ENCODE measurements at regions not wholly inside any gene's neighbourhood (a gene's known extent, or its start where the extent isn't known, plus 50 kb on each side); places are given as distances from the start of the nearest gene placed in this dataset.

DNA sequence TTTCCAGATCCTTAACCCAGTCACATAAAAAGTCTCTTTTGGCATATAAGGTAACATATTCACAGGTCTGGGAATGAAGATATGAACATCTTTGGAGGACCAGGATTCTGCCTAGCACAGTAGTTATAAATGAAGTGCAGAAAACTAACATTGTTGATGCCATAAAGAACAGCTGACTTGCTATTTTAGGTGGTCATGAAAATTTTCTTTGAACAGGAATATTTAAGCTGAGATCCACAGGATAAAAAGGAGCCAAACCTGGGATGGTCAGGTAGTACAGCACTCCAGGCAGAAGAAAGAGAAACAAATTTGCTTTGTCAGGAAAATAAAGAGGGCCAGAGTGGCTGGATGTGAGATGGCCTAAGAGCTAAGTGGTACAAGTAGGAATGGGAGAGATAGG is 80.0 kb downstream of the CENPW start:
- no peaks in the 10 kb centered on the region for H3K36me3 ChIP-seq (ENCODE audit: control insufficient read depth, low read length)
- H3K9me3 ChIP-seq (ENCODE audit: control insufficient read depth, insufficient read depth, low read length) = no peaks in the 10 kb centered on the region
- no peak overlapping the region for H3K4me2 ChIP-seq (ENCODE audit: low read length)
- H3K4me1 ChIP-seq (ENCODE audit: control insufficient read depth, low read length) = no peaks in the 10 kb centered on the region
- TF ChIP-seq CTCF (IDR thresholded peaks at IDR 0.05; ENCODE audit: low read depth, low read length, poor library complexity, severe bottlenecking) = no peak
- no peak overlapping the region for H3K4me3 ChIP-seq (ENCODE audit: low read length)
- H3K27ac ChIP-seq (ENCODE audit: low read depth, low read length) = no peak overlapping the region
- no peaks in the 10 kb centered on the region for H4K20me1 ChIP-seq (ENCODE audit: control insufficient read depth, insufficient read depth, low read depth, low read length)
- H3K79me2 ChIP-seq (ENCODE audit: control insufficient read depth, low read length) = no peaks in the 10 kb centered on the region
- H3K27me3 ChIP-seq (ENCODE audit: control insufficient read depth, low read length) = no peaks in the 10 kb centered on the region; the same call in 1 of the 2 replicates
- no peaks in the 10 kb centered on the region for H3K9me2 ChIP-seq (replicated peaks; ENCODE audit: control insufficient read depth, low read length)
- H3F3A ChIP-seq (ENCODE audit: control insufficient read depth, insufficient read depth) = no peaks in the 10 kb centered on the region

GRCh38 chr6:126422912-126423311 is 83.0 kb downstream of the CENPW start:
- TF ChIP-seq EZH2phosphoT487 (IDR thresholded peaks at IDR 0.05; ENCODE audit: borderline replicate concordance, low read length) = no peak
- TF ChIP-seq CTCF (IDR thresholded peaks at IDR 0.05; ENCODE audit: low read depth, low read length, poor library complexity, severe bottlenecking) = no peak
- Histone ChIP-seq H3F3A (ENCODE audit: control insufficient read depth, insufficient read depth) (no peaks in the 10 kb centered on the region), H3K9me3 (ENCODE audit: control insufficient read depth, insufficient read depth, low read length) (no peaks in the 10 kb centered on the region), H3K27me3 (ENCODE audit: control insufficient read depth, low read length) (no peaks in the 10 kb centered on the region; the same call in 1 of the 2 replicates), H3K4me3 (ENCODE audit: low read length) (no peak overlapping the region), H3K4me1 (ENCODE audit: control insufficient read depth, low read length) (no peaks in the 10 kb centered on the region), H3K27ac (ENCODE audit: low read depth, low read length) (no peak overlapping the region), H3K36me3 (ENCODE audit: control insufficient read depth, low read length) (no peaks in the 10 kb centered on the region), H3K9me2 (replicated peaks; ENCODE audit: control insufficient read depth, low read length) (no peaks in the 10 kb centered on the region), H4K20me1 (ENCODE audit: control insufficient read depth, insufficient read depth, low read depth, low read length) (no peaks in the 10 kb centered on the region), H3K4me2 (ENCODE audit: low read length) (no peak overlapping the region), H3K79me2 (ENCODE audit: control insufficient read depth, low read length) (no peaks in the 10 kb centered on the region)

GRCh38 chr6:126427713-126428112 is 87.8 kb downstream of the CENPW start:
- no peaks in the 10 kb centered on the region; the same call in 1 of the 2 replicates for H3K27me3 ChIP-seq (ENCODE audit: control insufficient read depth, low read length)
- H4K20me1 ChIP-seq (ENCODE audit: control insufficient read depth, insufficient read depth, low read depth, low read length) = no peaks in the 10 kb centered on the region
- no peak overlapping the region for H3K4me2 ChIP-seq (ENCODE audit: low read length)
- no peak overlapping the region for H3K27ac ChIP-seq (ENCODE audit: low read depth, low read length)
- TF ChIP-seq CTCF (IDR thresholded peaks at IDR 0.05; ENCODE audit: low read depth, low read length, poor library complexity, severe bottlenecking) (no peak), EZH2phosphoT487 (IDR thresholded peaks at IDR 0.05; ENCODE audit: borderline replicate concordance, low read length) (no peak)
- no peaks in the 10 kb centered on the region for H3K9me3 ChIP-seq (ENCODE audit: control insufficient read depth, insufficient read depth, low read length)
- H3K4me1 ChIP-seq (ENCODE audit: control insufficient read depth, low read length) = no peaks in the 10 kb centered on the region
- H3K36me3 ChIP-seq (ENCODE audit: control insufficient read depth, low read length) = no peaks in the 10 kb centered on the region
- H3F3A ChIP-seq (ENCODE audit: control insufficient read depth, insufficient read depth) = no peaks in the 10 kb centered on the region
- H3K9me2 ChIP-seq (replicated peaks; ENCODE audit: control insufficient read depth, low read length) = no peaks in the 10 kb centered on the region
- no peak overlapping the region for H3K4me3 ChIP-seq (ENCODE audit: low read length)
- H3K79me2 ChIP-seq (ENCODE audit: control insufficient read depth, low read length) = no peaks in the 10 kb centered on the region

GRCh38 chr6:126429866-126430265 is 90.0 kb downstream of the CENPW start:
- Histone ChIP-seq H3K4me1 (ENCODE audit: control insufficient read depth, low read length) (no peaks in the 10 kb centered on the region), H3K4me2 (ENCODE audit: low read length) (no peak overlapping the region), H3K9me2 (replicated peaks; ENCODE audit: control insufficient read depth, low read length) (no peaks in the 10 kb centered on the region), H4K20me1 (ENCODE audit: control insufficient read depth, insufficient read depth, low read depth, low read length) (no peaks in the 10 kb centered on the region), H3K27me3 (ENCODE audit: control insufficient read depth, low read length) (no peaks in the 10 kb centered on the region), H3K27ac (ENCODE audit: low read depth, low read length) (no peak overlapping the region), H3F3A (ENCODE audit: control insufficient read depth, insufficient read depth) (no peaks in the 10 kb centered on the region), H3K36me3 (ENCODE audit: control insufficient read depth, low read length) (no peaks in the 10 kb centered on the region), H3K79me2 (ENCODE audit: control insufficient read depth, low read length) (no peaks in the 10 kb centered on the region), H3K4me3 (ENCODE audit: low read length) (no peak overlapping the region), H3K9me3 (ENCODE audit: control insufficient read depth, insufficient read depth, low read length) (no peaks in the 10 kb centered on the region)
- TF ChIP-seq CTCF (IDR thresholded peaks at IDR 0.05; ENCODE audit: low read depth, low read length, poor library complexity, severe bottlenecking) (no peak), EZH2phosphoT487 (IDR thresholded peaks at IDR 0.05; ENCODE audit: borderline replicate concordance, low read length) (no peak)
